ENCODE measurements at regions not wholly inside any gene's neighbourhood (a gene's known extent, or its start where the extent isn't known, plus 50 kb on each side); places are given as distances from the start of the nearest gene placed in this dataset.
A peak's percentile ranks its signal among the peaks of the same experiment; 100 is the strongest.

GRCh38 chr2:144158096-144158495, 361.8 kb downstream of the ZEB2 start:
- no peak for DNase-seq (ENCODE audit: low read depth, low spot score)

GRCh38 chr2:144156736-144157640, 362.9 kb downstream of the ZEB2 start:
- DNase-seq (ENCODE audit: low read depth, low spot score): no peak

GRCh38 chr2:144154205-144154604, 365.7 kb downstream of the ZEB2 start:
- DNase-seq (ENCODE audit: low read depth, low spot score): no peak

- peak; percentile 30 for DNase-seq (ENCODE audit: low read depth, low spot score)
Measured at GRCh38 chr2:144152817-144153271, 367.1 kb downstream of the ZEB2 start.

GRCh38 chr2:144151851-144152250, 368.1 kb downstream of the ZEB2 start:
- DNase-seq (ENCODE audit: low read depth, low spot score): no peak

- DNase-seq (ENCODE audit: low read depth, low spot score): no peak
Measured at GRCh38 chr2:144151405-144151804, 368.5 kb downstream of the ZEB2 start.

- no peak for DNase-seq (ENCODE audit: low read depth, low spot score)
Measured at GRCh38 chr2:144147356-144147755, 372.6 kb downstream of the ZEB2 start.

GRCh38 chr2:144146876-144147275, 373.0 kb downstream of the ZEB2 start:
- no peak for DNase-seq (ENCODE audit: low read depth, low spot score)

GRCh38 chr2:144146076-144146475, 373.8 kb downstream of the ZEB2 start:
- DNase-seq (ENCODE audit: low read depth, low spot score): no peak

- DNase-seq (ENCODE audit: low read depth, low spot score): peak; percentile 1
Measured at GRCh38 chr2:144143294-144144151, 376.4 kb downstream of the ZEB2 start.

- no peak for DNase-seq (ENCODE audit: low read depth, low spot score)
Measured at GRCh38 chr2:144140891-144141290, 379.0 kb downstream of the ZEB2 start.

GRCh38 chr2:144137705-144138428, 382.1 kb downstream of the ZEB2 start:
- DNase-seq (ENCODE audit: low read depth, low spot score): peak; percentile 74

- no peak for DNase-seq (ENCODE audit: low read depth, low spot score)
Measured at GRCh38 chr2:144137272-144137671, 382.6 kb downstream of the ZEB2 start.

- DNase-seq (ENCODE audit: low read depth, low spot score): no peak
Measured at GRCh38 chr2:144136297-144137010, 383.5 kb downstream of the ZEB2 start.

- DNase-seq (ENCODE audit: low read depth, low spot score): no peak
Measured at GRCh38 chr2:144133936-144134665, 385.8 kb downstream of the ZEB2 start.

- no peak for DNase-seq (ENCODE audit: low read depth, low spot score)
Measured at GRCh38 chr2:144132357-144132756, 387.6 kb downstream of the ZEB2 start.

- DNase-seq (ENCODE audit: low read depth, low spot score): no peak
Measured at GRCh38 chr2:144131042-144131441, 388.9 kb downstream of the ZEB2 start.

- no peak for DNase-seq (ENCODE audit: low read depth, low spot score)
Measured at GRCh38 chr2:144130551-144130950, 389.4 kb downstream of the ZEB2 start.

GRCh38 chr2:144128130-144128746, 391.7 kb downstream of the ZEB2 start:
- DNase-seq (ENCODE audit: low read depth, low spot score): no peak

GRCh38 chr2:144127693-144128092, 392.2 kb downstream of the ZEB2 start:
- no peak for DNase-seq (ENCODE audit: low read depth, low spot score)
